Epithelial cell of esophagus (primary cell): ENCODE measurements at regions not wholly inside any gene's neighbourhood (a gene's known extent, or its start where the extent isn't known, plus 50 kb on each side); places are given as distances from the start of the nearest gene placed in this dataset.
A peak's percentile ranks its signal among the peaks of the same experiment; 100 is the strongest.

Experiments used
- DNase-seq: peaks from one replicate; pipeline ENCODE4 v3.0.0; 2010; ENCODE audit warnings: low read depth
- H3K4me3 ChIP-seq: 2 replicates; pipeline ENCODE4 v1.5.1; 2011; ENCODE audit warnings: mild to moderate bottlenecking, low read length, control low read depth
- TF ChIP-seq, protein P1 (sequence below): IDR thresholded peaks from 2 replicates; pipeline ENCODE4 v1.5.1; 2011; ENCODE audit warnings: low read depth, mild to moderate bottlenecking, low read length, control low read depth, inconsistent platforms; ENCODE audit not compliant: insufficient read depth; ENCODE audit errors: missing control alignments

DNA sequence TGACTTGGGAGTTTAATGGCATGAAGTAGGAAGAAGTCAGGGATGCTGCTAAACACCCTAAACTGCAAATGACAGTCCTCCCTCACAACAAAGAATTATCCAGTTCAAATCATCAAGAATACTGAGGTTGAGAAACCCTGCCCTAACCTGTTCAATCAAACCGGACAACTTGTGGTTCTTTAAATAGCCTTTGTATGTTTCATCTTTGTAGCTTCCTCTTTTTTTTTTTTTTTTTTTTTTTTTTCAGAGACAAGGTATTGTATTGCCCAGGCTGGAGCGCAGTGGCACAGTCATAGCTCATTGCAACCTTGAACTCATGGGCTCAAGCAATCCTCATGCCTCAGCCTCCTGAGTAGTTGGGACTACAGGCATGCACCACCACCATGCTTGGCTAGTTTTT is 52.5 kb upstream of the TTC29 start:
- DNase-seq, result peak; percentile 23
- H3K4me3 ChIP-seq, result no peak overlapping the region
- TF ChIP-seq, protein P1, sequence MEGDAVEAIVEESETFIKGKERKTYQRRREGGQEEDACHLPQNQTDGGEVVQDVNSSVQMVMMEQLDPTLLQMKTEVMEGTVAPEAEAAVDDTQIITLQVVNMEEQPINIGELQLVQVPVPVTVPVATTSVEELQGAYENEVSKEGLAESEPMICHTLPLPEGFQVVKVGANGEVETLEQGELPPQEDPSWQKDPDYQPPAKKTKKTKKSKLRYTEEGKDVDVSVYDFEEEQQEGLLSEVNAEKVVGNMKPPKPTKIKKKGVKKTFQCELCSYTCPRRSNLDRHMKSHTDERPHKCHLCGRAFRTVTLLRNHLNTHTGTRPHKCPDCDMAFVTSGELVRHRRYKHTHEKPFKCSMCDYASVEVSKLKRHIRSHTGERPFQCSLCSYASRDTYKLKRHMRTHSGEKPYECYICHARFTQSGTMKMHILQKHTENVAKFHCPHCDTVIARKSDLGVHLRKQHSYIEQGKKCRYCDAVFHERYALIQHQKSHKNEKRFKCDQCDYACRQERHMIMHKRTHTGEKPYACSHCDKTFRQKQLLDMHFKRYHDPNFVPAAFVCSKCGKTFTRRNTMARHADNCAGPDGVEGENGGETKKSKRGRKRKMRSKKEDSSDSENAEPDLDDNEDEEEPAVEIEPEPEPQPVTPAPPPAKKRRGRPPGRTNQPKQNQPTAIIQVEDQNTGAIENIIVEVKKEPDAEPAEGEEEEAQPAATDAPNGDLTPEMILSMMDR, result no peak

DNA sequence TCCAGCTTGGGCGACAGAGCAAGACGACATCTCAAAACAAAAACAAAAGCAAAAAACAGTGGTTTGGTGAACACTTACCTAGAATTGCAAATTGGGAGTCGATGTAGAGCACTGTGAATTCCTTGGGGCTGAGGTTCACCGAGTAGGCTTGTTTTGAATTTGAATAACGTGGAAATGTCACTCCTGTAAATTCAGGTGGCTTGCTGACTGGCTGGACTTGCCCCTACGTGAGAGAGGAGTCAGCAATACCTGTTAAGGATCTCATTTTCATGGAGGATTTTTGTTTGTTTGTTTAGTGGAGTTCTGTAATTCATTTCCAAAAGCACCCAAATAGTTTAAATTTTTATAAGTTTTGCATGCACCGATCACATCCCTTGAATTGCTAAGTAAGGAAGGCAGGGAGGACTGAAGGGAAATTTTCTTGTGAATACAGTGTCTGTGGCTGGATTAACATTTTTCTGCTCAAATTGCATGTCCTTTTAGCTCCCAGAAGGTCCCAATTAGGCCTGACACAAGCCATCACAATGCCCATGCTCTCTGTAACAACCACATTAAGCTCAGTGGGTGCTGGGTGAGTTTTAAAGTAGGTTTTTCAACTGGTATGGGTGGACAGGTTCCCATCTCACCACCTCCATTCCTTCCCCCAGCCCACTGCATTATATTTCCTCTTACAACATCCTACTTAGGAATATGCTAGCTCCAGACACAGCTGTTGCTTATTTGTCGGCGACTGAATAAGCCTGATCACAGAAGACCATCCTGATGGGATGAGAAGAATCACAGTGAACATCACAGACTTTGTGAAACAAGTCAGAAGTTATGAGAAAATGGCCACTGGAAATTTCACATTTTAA is 58.5 kb upstream of the TTC29 start:
- TF ChIP-seq, protein P1, result no peak
- DNase-seq, result no peak
- H3K4me3 ChIP-seq, result no peak overlapping the region

DNA sequence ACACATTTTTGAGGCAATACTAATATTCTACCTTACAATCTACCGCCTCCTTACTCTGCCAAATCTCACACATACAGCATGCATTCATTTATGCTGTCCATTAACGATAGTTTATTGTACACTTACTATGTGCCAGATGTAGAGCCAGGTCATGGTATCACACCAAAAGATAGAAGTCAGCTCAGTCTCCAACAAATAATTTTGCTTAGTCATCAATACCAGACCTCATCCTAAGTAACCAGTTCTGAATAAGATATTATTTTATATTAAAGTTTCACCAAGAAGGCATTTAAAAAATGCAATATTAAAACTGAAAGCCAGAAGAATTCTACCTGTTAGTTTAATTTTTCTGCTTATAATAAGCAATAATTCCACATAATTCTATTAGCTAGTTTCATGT is 60.6 kb upstream of the TTC29 start:
- TF ChIP-seq, protein P1, result no peak
- no peak for DNase-seq
- H3K4me3 ChIP-seq, result no peak overlapping the region

DNA sequence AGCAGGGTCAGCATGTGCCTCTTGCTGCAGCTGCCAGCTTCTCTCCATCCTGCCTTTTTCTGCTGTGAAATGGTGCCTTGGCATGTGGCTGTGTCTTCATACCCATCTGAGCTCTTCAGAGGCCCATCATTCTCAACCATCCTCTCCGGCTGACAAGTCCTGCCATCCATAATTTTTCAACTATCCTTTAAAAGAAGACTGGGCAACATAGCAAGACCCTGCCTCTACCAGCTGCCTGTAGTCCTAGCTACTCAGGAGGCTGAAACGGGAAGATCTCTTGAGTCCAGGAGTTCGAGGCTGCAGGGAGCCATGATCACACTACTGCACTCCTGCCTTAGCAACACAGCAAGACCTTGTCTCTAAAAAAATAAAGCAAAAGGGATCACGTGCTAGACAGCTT is 64.2 kb upstream of the TTC29 start:
- H3K4me3 ChIP-seq, result no peak overlapping the region
- TF ChIP-seq, protein P1, result no peak
- DNase-seq, result no peak

DNA sequence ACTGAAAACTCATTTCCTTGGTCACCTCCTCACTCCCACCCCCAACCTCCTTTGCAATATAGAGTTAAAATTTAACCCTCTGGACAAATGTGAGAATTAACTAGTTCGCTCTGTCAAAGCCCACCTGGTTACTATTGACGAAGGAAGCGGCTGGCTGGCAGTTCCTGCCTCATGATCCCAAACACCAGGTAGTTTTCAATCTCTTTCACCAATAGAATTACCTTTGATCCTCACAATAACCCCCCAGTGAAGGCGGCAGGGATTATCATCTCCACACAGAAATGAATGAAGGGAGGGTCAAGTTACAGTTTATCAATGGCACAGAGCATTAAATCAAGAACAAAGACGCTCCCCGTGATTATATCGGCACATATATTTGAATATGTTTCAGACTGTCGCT is 65.7 kb upstream of the TTC29 start:
- no peak for DNase-seq
- H3K4me3 ChIP-seq, result no peak overlapping the region
- TF ChIP-seq, protein P1, result no peak

DNA sequence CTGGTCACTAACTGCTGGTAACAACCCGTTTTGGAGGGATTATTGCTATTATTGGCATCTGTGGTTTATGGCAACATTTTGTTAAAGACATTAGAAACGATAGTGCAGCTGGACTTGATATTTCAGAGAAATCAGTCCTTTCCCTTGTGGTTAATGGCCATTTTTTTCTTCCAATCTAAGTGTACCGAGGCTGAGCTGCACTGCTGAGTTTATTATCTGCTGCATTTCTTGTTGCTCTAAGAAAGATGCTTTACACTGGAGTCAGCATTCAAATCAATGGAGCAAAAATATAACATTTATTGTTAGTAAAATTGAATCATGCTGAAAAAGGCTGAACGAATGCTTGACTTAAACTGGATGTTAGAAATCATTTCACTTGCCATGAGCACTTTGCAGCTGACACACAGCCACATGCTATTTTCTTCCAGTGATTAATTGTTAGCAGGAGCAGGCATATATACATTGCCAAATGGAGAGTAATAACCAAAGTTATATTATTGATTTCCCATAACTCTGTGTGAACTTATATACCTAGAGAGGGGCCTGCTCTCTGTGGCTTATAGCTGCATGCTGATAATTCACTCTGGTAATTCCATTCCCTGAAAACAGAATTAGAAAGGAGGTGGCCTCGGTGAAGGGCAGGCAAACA is 66.5 kb upstream of the TTC29 start:
- H3K4me3 ChIP-seq, result no peak overlapping the region
- TF ChIP-seq, protein P1, result no peak
- DNase-seq, result no peak

DNA sequence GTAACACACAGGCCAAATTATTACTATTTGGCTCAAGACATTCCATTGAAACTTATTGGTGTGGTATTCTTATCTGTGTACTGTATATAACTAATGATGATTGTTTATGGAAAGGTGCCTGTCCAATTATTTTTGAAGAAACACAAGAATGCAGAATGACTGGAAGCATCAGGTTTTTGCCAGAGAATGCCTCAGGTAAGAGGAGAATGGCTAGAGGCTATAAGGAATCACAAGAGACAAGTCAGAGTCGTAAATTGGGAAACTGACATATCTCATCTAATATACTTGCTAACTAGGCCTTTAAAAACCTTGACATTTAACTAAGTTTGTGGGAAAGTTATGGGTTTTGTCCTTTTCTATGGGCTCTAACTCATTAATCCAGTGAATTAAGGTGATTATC is 69.3 kb upstream of the TTC29 start:
- no peak for DNase-seq
- TF ChIP-seq, protein P1, result no peak
- no peak overlapping the region for H3K4me3 ChIP-seq
